HUDEP-2 (cell line): ENCODE measurements at regions not wholly inside any gene's neighbourhood (a gene's known extent, or its start where the extent isn't known, plus 50 kb on each side); places are given as distances from the start of the nearest gene placed in this dataset.
"Not testable (repeated sequence)": the region's sequence is repeated elsewhere in the genome, so short reads cannot be mapped to it uniquely, and the experiment has no call there.

Experiments
- DNase-seq, 76 experiments: peaks; one replicate each; lab custom pipeline; 2025; ENCODE audit not compliant: unreplicated experiment in 76 of 76; lab: John Stamatoyannopoulos, UW

- no peak for DNase-seq
Observed at GRCh38 chr20:40016890-40017289, 672.1 kb downstream of the MAFB start.

GRCh38 chr20:40016392-40016791 lies 672.6 kb downstream of the MAFB start:
- DNase-seq: no peak

- DNase-seq: not testable (repeated sequence)
Observed at GRCh38 chr20:40012026-40012425, 677.0 kb downstream of the MAFB start.

- no peak for DNase-seq
Observed at GRCh38 chr20:40010483-40010882, 678.6 kb downstream of the MAFB start.

- DNase-seq: no peak
Observed at GRCh38 chr20:40009542-40009941, 679.5 kb downstream of the MAFB start.

- DNase-seq: no peak
Observed at GRCh38 chr20:40008177-40008576, 680.9 kb downstream of the MAFB start.

GRCh38 chr20:40006168-40006860 lies 682.7 kb downstream of the MAFB start:
- no peak for DNase-seq

GRCh38 chr20:40004092-40004491 lies 684.9 kb downstream of the MAFB start:
- not testable (repeated sequence) for DNase-seq

- DNase-seq: no peak
Observed at GRCh38 chr20:39993742-39994141, 695.3 kb downstream of the MAFB start.

- no peak for DNase-seq
Observed at GRCh38 chr20:39990692-39991091, 698.3 kb downstream of the MAFB start.

- no peak for DNase-seq
Observed at GRCh38 chr20:39988991-39989390, 700.0 kb downstream of the MAFB start.

GRCh38 chr20:39986173-39986904 lies 702.7 kb downstream of the MAFB start:
- DNase-seq: no peak

- no peak for DNase-seq
Observed at GRCh38 chr20:39985271-39985827, 703.7 kb downstream of the MAFB start.

GRCh38 chr20:39983655-39984054 lies 705.4 kb downstream of the MAFB start:
- DNase-seq: no peak

- DNase-seq: no peak
Observed at GRCh38 chr20:39983183-39983582, 705.9 kb downstream of the MAFB start.

- no peak for DNase-seq
Observed at GRCh38 chr20:39974966-39975501, 714.0 kb downstream of the MAFB start.

GRCh38 chr20:39968495-39968894 lies 720.5 kb downstream of the MAFB start:
- no peak for DNase-seq

GRCh38 chr20:39967806-39968205 lies 721.2 kb downstream of the MAFB start:
- no peak for DNase-seq

- DNase-seq: no peak
Observed at GRCh38 chr20:39961637-39962244, 727.3 kb downstream of the MAFB start.

- no peak for DNase-seq
Observed at GRCh38 chr20:39960522-39961428, 728.3 kb downstream of the MAFB start.
